Endothelial cell of umbilical vein (primary cell): ENCODE measurements at regions not wholly inside any gene's neighbourhood (a gene's known extent, or its start where the extent isn't known, plus 50 kb on each side); places are given as distances from the start of the nearest gene placed in this dataset.

ENCODE experiments used
- BruUV-seq: library from RNA; stranded (reverse); fragments of 400-500 nt; replicated peaks from 2 replicates; lab custom pipeline; 2021; lab: Mats Ljungman, UMichigan
- CTCF ChIA-PET: fragments of 300-600, 350-600 bp; sonication (Branson Sonifier 250); formaldehyde crosslinking; loops from one replicate; lab custom pipeline; 2021; ENCODE audit warnings: antibody characterized with exemption, inconsistent platforms; lab: Charles Lee
- POLR2A ChIA-PET: fragments of 300-600, 350-600 bp; sonication (Branson Sonifier 250); formaldehyde crosslinking; loops from one replicate; lab custom pipeline; 2021; ENCODE audit warnings: antibody characterized with exemption, inconsistent platforms; lab: Charles Lee
- DNase-seq: peaks from one replicate; pipeline ENCODE4 v3.0.0-alpha.2; 2011; ENCODE audit warnings: low read depth, low spot score
- FAIRE-seq: peaks from 2 replicates; lab custom pipeline; 2011; peaks lifted over from hg19 to GRCh38; lab: Jason Lieb, UNC
- H2AFZ ChIP-seq: 2 replicates; pipeline ENCODE4 v1.6.0; 2012; ENCODE audit warnings: low read depth, low read length, control low read depth, inconsistent platforms
- H3K27ac ChIP-seq: 2 replicates; pipeline ENCODE4 v1.5.1; 2011; ENCODE audit warnings: low read depth, mild to moderate bottlenecking, control low read depth, low read length, moderate library complexity; ENCODE audit not compliant: insufficient read depth
- H3K27me3 ChIP-seq, 2 experiments: 2 replicates each; pipeline versions ENCODE4 v1.6.0 to v1.6.1; 2011; ENCODE audit warnings: low read length in 2 of 2, mixed read lengths in 1 of 2; ENCODE audit not compliant: control insufficient read depth in 2 of 2, insufficient read depth in 2 of 2
- H3K36me3 ChIP-seq, 2 experiments: 2 replicates in 1 of 2; 3 replicates in 1 of 2; pipeline ENCODE4 v1.5.1; 2011; ENCODE audit warnings: low read length in 2 of 2, mild to moderate bottlenecking in 1 of 2, moderate library complexity in 1 of 2; ENCODE audit not compliant: control insufficient read depth in 2 of 2, insufficient read depth in 2 of 2; ENCODE audit errors: extremely low read depth in 1 of 2
- H3K4me1 ChIP-seq: 3 replicates; pipeline ENCODE4 v1.5.1; 2011; ENCODE audit warnings: mild to moderate bottlenecking, low read length; ENCODE audit not compliant: control insufficient read depth, insufficient read depth; ENCODE audit errors: extremely low read depth
- H3K4me2 ChIP-seq: 2 replicates; pipeline ENCODE4 v1.6.1; 2011; ENCODE audit warnings: low read length, control low read depth, mixed read lengths; ENCODE audit not compliant: insufficient read depth
- H3K4me3 ChIP-seq, 3 experiments: fragments of 200-600 bp in 1 of 3; sonication (generic), shearing (Covaris generic) in 1 of 3; replicated peaks in 1 of 3; 2 replicates each; pipeline ENCODE4 v1.5.1; 2011 to 2016; ENCODE audit warnings: control low read depth in 3 of 3, low read length in 3 of 3, mild to moderate bottlenecking in 2 of 3, inconsistent platforms in 1 of 3, low read depth in 1 of 3, moderate library complexity in 1 of 3; ENCODE audit not compliant: insufficient read depth in 1 of 3
- H3K79me2 ChIP-seq: 2 replicates; pipeline ENCODE4 v1.6.0; 2012; ENCODE audit warnings: low read length, inconsistent platforms; ENCODE audit not compliant: control insufficient read depth, insufficient read depth
- H3K9ac ChIP-seq: replicated peaks from 2 replicates; pipeline ENCODE3; 2011; ENCODE audit warnings: low read length, control low read depth; ENCODE audit not compliant: insufficient read depth; ENCODE audit errors: extremely low read depth
- H3K9me1 ChIP-seq: replicated peaks from 3 replicates; pipeline ENCODE4 v1.6.0; 2011; ENCODE audit warnings: mild to moderate bottlenecking, low read length; ENCODE audit not compliant: control insufficient read depth, insufficient read depth; ENCODE audit errors: extremely low read depth
- H3K9me3 ChIP-seq: replicated peaks from 2 replicates; pipeline ENCODE4 v1.5.1; 2012; ENCODE audit warnings: low read length, inconsistent platforms; ENCODE audit not compliant: control insufficient read depth, insufficient read depth
- H4K20me1 ChIP-seq: replicated peaks from 2 replicates; pipeline ENCODE3; 2011; ENCODE audit warnings: mild to moderate bottlenecking, low read length; ENCODE audit not compliant: control insufficient read depth, insufficient read depth; ENCODE audit errors: extremely low read depth
- FOS ChIP-seq: IDR thresholded peaks from 2 replicates; pipeline ENCODE4 v1.6.1; 2011; ENCODE audit warnings: mild to moderate bottlenecking, low read length, moderate library complexity, borderline replicate concordance; ENCODE audit not compliant: insufficient read depth
- GATA2 ChIP-seq: IDR thresholded peaks from 2 replicates; pipeline ENCODE4 v1.7.0; 2011; ENCODE audit warnings: low read depth, mild to moderate bottlenecking, moderate library complexity, mixed read lengths, low read length; ENCODE audit not compliant: insufficient read length, insufficient read depth
- JUN ChIP-seq: IDR thresholded peaks from 2 replicates; pipeline ENCODE4 v1.6.1; 2011; ENCODE audit warnings: borderline replicate concordance, low read depth; ENCODE audit not compliant: insufficient read length, insufficient read depth
- MAX ChIP-seq: IDR thresholded peaks from 2 replicates; pipeline ENCODE4 v1.6.1; 2011; ENCODE audit not compliant: insufficient read depth, insufficient read length
- MYC ChIP-seq: IDR thresholded peaks from one replicate; pipeline ENCODE4 v1.6.1; 2011; ENCODE audit warnings: mild to moderate bottlenecking, low read depth, low read length
- dilution Hi-C: fragments of 300-500 bp; cut with MboI; formaldehyde crosslinking; loops from one replicate; pipeline ENCODE4 v1.15.0; 2019; ENCODE audit warnings: low sequenced_read_pairs; ENCODE audit not compliant: extremely low pct_ligation_motif_present
- intact Hi-C: fragments of 100-400 bp; cut with micrococcal nuclease; formaldehyde crosslinking; loops from one replicate; pipeline ENCODE4 v1.10.0; 2022

- Histone ChIP-seq H3K27ac (no peak overlapping the region), H3K36me3 (no peaks in the 10 kb centered on the region), H2AFZ (no peak overlapping the region), H3K27me3 (no peaks in the 10 kb centered on the region), H3K4me3 (no peak overlapping the region), H3K4me1 (no peaks in the 10 kb centered on the region), H4K20me1 (no peaks in the 10 kb centered on the region), H3K9ac (no peak overlapping the region), H3K4me2 (no peak overlapping the region), H3K79me2 (no peaks in the 10 kb centered on the region), H3K9me3 (no peaks in the 10 kb centered on the region), H3K9me1 (no peaks in the 10 kb centered on the region)
- no peak for DNase-seq
- dilution Hi-C loops = no loop called here
- no peak for FAIRE-seq
- ChIA-PET POLR2A (no interaction called here), CTCF (no interaction called here)
- intact Hi-C loops = no loop called here
- TF ChIP-seq JUN (no peak), FOS (no peak), GATA2 (no peak)
- BruUV-seq = no TSS peak
Measured at GRCh38 chr1:229138058-229138457, 132.9 kb upstream of the RAB4A start.

GRCh38 chr1:229139331-229140118 is 131.4 kb upstream of the RAB4A start:
- H2AFZ ChIP-seq = no peak overlapping the region

More at GRCh38 chr1:229139331-229140118, 131.4 kb upstream of the RAB4A start:
- Histone ChIP-seq H3K9me1 (no peaks in the 10 kb centered on the region), H3K4me3 (no peak overlapping the region), H3K4me1 (no peaks in the 10 kb centered on the region), H3K27ac (no peak overlapping the region), H3K4me2 (no peak overlapping the region), H3K9me3 (no peaks in the 10 kb centered on the region), H3K9ac (no peak overlapping the region), H3K79me2 (no peaks in the 10 kb centered on the region), H3K36me3 (no peaks in the 10 kb centered on the region), H4K20me1 (no peaks in the 10 kb centered on the region), H3K27me3 (no peaks in the 10 kb centered on the region)
- intact Hi-C loops (no loop called here), dilution Hi-C loops (no loop called here)
- no TSS peak for BruUV-seq
- DNase-seq (no peak), FAIRE-seq (no peak)
- TF ChIP-seq GATA2 = no peak
- no peak for TF ChIP-seq MAX
- TF ChIP-seq JUN = no peak
- no peak for TF ChIP-seq MYC
- ChIA-PET POLR2A (no interaction called here), CTCF (interaction anchor here (0.6 kb wide), 1 partner anchor 733 kb away, joined by 3 read pairs; the partner anchor contains the start of gene TRIM11)
